Raji (cell line): ENCODE measurements at regions not wholly inside any gene's neighbourhood (a gene's known extent, or its start where the extent isn't known, plus 50 kb on each side); places are given as distances from the start of the nearest gene placed in this dataset.

Experiments used
- POLR2A ChIP-seq: IDR thresholded peaks from 2 replicates; pipeline ENCODE4 v1.6.1; 2011; ENCODE audit warnings: low read depth, low read length, control low read depth; ENCODE audit not compliant: insufficient read depth

- no peak for TF ChIP-seq POLR2A
Measured at GRCh38 chrX:120761810-120762209, 113.9 kb downstream of the CT47B1 start.

- TF ChIP-seq POLR2A: no peak
Measured at GRCh38 chrX:120759685-120760084, 116.0 kb downstream of the CT47B1 start.

DNA sequence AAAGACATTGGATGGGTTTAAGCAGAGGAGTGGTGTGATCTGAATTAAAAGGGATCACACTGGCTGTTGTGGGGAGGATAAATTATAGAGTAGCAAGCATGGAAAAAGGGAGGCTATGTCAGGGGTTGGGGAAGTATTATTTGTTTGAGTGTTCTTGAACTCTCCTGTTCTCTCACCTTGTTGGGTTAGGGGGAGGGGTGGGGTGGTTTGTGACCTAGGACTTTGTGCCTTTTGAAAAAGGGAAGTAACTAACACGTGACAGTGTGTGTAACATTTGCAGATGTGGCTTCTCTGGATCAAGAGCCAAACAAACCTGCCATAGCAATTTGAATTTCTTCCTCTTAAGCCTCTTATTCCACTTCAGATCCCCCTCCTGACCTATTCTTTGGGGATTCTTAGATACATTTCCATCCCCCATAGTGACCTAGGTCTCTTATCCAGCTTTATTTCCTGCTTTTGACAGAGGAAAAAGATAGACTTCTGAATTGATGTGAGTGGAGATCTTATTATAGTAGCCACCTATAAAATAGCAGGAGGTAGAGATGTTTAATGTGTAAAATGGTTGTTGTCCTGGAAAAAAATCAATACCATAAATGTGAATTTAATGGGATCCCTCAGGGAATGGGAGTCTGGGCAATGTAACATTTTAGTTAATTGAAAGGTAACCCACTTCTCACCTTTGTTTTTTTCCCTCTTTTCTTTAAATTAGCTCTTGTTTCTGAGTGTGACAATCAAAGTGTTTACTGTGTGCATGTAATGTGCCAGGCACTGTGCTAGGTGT, 120.4 kb downstream of the CT47B1 start:
- TF ChIP-seq POLR2A: peak; percentile 29; the same call in 1 of the 2 replicates

- TF ChIP-seq POLR2A: no peak
Measured at GRCh38 chrX:120753413-120754251, 122.0 kb downstream of the CT47B1 start.

GRCh38 chrX:120752431-120753082, 122.7 kb upstream of the C1GALT1C1 start:
- no peak for TF ChIP-seq POLR2A

DNA sequence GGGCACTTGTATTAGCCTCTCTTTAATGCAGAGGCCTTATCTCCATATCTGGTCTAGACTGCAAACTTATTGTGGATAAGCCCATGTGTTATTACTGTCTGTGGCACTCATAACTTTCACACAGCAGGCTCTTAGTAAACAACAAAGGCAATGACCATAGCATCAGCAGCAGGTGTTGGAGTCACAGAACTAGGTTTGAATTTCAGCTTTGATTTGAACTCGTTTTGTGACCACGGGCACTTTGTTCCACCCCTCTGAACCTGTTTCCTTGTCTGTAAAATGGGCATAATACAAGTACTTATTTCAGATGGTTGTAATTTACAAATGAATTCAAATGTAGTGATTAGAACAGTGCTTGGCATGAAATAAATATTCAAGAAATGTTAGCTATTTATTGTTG, 121.8 kb upstream of the C1GALT1C1 start:
- no peak for TF ChIP-seq POLR2A

DNA sequence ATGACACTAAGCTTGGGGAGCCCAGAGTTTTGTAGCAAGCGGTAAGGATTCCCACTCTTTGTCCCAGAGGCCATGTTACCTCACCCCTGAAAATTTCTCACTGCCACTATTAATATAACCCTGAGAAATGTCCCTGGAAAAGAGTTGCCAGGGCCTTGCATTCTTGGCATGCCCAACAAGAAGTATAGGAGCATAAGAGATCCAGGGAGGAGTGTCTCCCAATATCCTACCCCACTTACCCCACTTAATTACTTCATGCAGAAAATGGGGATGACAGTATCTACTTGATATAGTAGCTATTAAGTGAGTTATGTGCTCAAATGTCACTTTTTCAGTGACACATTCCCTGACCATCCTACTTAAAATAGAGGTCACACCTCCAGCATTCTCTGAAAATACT, 120.5 kb upstream of the C1GALT1C1 start:
- no peak for TF ChIP-seq POLR2A

- TF ChIP-seq POLR2A: peak; percentile 54
Measured at GRCh38 chrX:120749141-120749846, 119.4 kb upstream of the C1GALT1C1 start.

DNA sequence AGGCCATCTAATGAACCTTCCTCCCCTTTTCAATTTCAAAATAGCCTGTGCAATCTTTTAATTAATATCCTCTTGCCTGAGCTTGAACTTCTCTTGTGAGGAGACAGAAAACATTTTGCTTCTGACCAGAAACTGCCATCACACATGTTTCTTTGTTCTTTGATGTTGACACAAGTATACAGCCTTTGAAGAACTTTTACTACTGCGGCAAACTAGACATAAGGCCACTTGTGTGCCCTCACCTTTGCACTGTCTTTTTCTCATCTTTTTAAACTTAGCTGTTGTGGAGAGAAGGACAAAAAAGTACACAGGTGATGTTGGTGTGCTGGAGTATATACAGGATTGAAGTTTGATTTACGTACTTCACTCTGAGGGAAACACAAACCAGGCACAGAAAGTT, 116.3 kb upstream of the C1GALT1C1 start:
- TF ChIP-seq POLR2A: no peak

DNA sequence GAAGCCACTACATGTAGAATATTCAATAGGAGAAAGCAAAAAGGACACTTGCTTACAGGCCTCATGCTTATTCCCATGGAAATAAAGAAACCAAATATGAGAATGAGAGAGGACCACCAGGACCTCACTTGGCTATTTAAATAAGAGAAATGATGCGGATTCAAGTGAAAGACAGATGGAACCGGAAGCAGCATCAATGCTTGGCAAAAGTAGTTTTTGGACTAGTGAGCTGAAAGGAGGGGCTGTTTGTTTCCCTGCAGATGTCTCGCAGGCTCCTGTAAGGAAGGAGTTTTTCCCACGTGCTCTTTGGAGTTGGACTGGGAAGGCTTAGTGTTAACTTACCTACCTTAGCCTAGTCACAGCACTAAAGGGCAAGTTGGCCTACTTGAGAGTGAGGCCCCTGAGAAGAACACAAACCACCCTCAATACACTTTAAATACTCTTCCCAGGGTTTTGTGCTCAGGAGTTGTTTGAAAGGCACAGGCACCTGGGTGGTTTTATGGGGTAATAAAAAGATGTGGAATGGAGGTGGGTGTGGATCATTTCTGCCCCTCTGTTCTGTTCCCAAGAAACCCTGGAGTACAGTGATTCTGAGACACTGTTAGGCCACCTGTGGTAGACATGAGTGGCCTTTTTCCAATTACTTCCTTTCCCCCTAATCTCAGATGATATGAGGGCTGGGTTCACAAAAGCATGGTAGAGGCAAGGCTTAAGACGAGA, 113.3 kb upstream of the C1GALT1C1 start:
- no peak for TF ChIP-seq POLR2A

- no peak for TF ChIP-seq POLR2A
Measured at GRCh38 chrX:120741452-120741851, 111.6 kb upstream of the C1GALT1C1 start.

- no peak for TF ChIP-seq POLR2A
Measured at GRCh38 chrX:120740072-120740471, 110.2 kb upstream of the C1GALT1C1 start.

GRCh38 chrX:120739300-120739699, 109.4 kb upstream of the C1GALT1C1 start:
- no peak for TF ChIP-seq POLR2A

- no peak for TF ChIP-seq POLR2A
Measured at GRCh38 chrX:120736989-120737388, 107.1 kb upstream of the C1GALT1C1 start.
